ENCODE measurements at regions not wholly inside any gene's neighbourhood (a gene's known extent, or its start where the extent isn't known, plus 50 kb on each side); places are given as distances from the start of the nearest gene placed in this dataset.

- intact Hi-C loops (cut with DNase I; ENCODE audit: low total_unique reads), result no loop called here
- TF ChIP-seq POLR2A (IDR thresholded peaks at IDR 0.05) (no peak), EP300 (IDR thresholded peaks at IDR 0.05) (no peak), CTCF (IDR thresholded peaks at IDR 0.05) (no peak), POLR2AphosphoS5 (IDR thresholded peaks at IDR 0.05) (no peak)
- Histone ChIP-seq H3K9me3 (peaks cover 0 to 20% (median 11%) of the 10 kb centered on the region in 4 donors), H3K27me3 (no peaks in the 10 kb centered on the region), H3K36me3 (no peaks in the 10 kb centered on the region), H3K27ac (no peak overlapping the region), H3K4me3 (no peak overlapping the region), H3K4me1 (no peaks in the 10 kb centered on the region)
- peak in 1 of 2 donors; percentile 7 for DNase-seq
- WGBS, 5 donors, result 53 to 65% (median 60%) methylated on average over 5 of the region's 5 CpGs
Observed at GRCh38 chr14:38419579-38419978, 163.7 kb upstream of the CLEC14A start.

- Histone ChIP-seq H3K4me1 (no peaks in the 10 kb centered on the region), H3K9me3 (no peaks in the 10 kb centered on the region), H3K36me3 (no peaks in the 10 kb centered on the region), H3K27ac (no peak overlapping the region), H3K27me3 (no peaks in the 10 kb centered on the region), H3K4me3 (no peak overlapping the region)
- TF ChIP-seq EP300 (IDR thresholded peaks at IDR 0.05) (no peak), CTCF (IDR thresholded peaks at IDR 0.05) (no peak), POLR2AphosphoS5 (IDR thresholded peaks at IDR 0.05) (no peak), POLR2A (IDR thresholded peaks at IDR 0.05) (no peak)
- no peak for DNase-seq
- intact Hi-C loops (cut with DNase I; ENCODE audit: low total_unique reads), result no loop called here
- WGBS, 5 donors, result 90 to 100% (median 94%) methylated on average over 2 to 8 of the region's 8 CpGs
Observed at GRCh38 chr14:38412654-38413053, 156.8 kb upstream of the CLEC14A start.

GRCh38 chr14:38410442-38410841, 154.5 kb upstream of the CLEC14A start:
- Histone ChIP-seq H3K27ac (no peak overlapping the region), H3K4me1 (no peaks in the 10 kb centered on the region), H3K36me3 (no peaks in the 10 kb centered on the region), H3K27me3 (no peaks in the 10 kb centered on the region), H3K4me3 (no peak overlapping the region), H3K9me3 (no peaks in the 10 kb centered on the region)
- intact Hi-C loops (cut with DNase I; ENCODE audit: low total_unique reads), result no loop called here
- no peak for DNase-seq
- 89 to 100% (median 95%) methylated on average over 1 of the region's 1 CpG for WGBS, 5 donors
- TF ChIP-seq EP300 (IDR thresholded peaks at IDR 0.05), result no peak
- no peak for TF ChIP-seq POLR2AphosphoS5 (IDR thresholded peaks at IDR 0.05)
- TF ChIP-seq CTCF (IDR thresholded peaks at IDR 0.05), result no peak
- no peak for TF ChIP-seq POLR2A (IDR thresholded peaks at IDR 0.05)

DNA sequence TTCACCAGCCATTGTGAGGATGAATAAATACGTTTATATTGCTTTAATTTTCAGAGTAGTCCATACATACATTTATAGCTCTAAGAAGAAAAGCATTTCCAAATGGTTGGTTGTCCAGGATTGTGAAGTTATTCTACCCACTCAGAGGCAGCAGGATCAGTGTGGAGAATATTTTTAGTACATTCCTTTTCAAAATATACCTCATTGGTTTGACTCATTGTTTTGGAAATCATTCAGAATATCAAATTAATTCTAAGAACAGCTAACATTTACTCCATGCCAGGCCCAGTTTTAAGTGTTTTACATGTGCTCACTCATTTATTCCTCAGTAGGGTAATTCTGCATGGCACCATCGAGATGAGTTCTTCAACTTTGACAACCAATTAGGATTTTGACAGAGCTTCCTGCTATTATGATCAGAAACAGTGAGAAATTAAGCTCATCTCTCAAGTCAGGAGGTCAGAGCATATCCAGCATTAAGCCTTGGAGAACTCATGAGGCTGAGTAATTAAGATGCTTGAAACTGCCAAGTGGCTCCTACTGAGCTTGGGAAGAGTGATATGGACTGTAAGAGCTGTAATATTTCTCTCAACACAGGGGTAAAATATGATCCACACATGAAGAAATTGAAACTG, 153.3 kb upstream of the CLEC14A start:
- 40 to 71% (median 58%) methylated on average over 2 of the region's 2 CpGs for WGBS, 5 donors
- Histone ChIP-seq H3K4me1 (no peaks in the 10 kb centered on the region), H3K27ac (no peak overlapping the region), H3K27me3 (no peaks in the 10 kb centered on the region), H3K9me3 (no peaks in the 10 kb centered on the region), H3K36me3 (no peaks in the 10 kb centered on the region), H3K4me3 (no peak overlapping the region)
- intact Hi-C loops (cut with DNase I; ENCODE audit: low total_unique reads), result no loop called here
- no peak for TF ChIP-seq CTCF (IDR thresholded peaks at IDR 0.05)
- TF ChIP-seq EP300 (IDR thresholded peaks at IDR 0.05), result no peak
- no peak for TF ChIP-seq POLR2AphosphoS5 (IDR thresholded peaks at IDR 0.05)
- no peak for TF ChIP-seq POLR2A (IDR thresholded peaks at IDR 0.05)
- DNase-seq, result no peak

All from stomach (tissue), 8 donors.